HepG2 (cell line): ENCODE measurements at regions not wholly inside any gene's neighbourhood (a gene's known extent, or its start where the extent isn't known, plus 50 kb on each side); places are given as distances from the start of the nearest gene placed in this dataset.

Experiments
- ATAC-seq: fragments of 200-7000 bp; cut with Tn5 transposase; 3 replicates; pipeline ENCODE4 v1.9.1; 2020; ENCODE audit warnings: mild to moderate bottlenecking, moderate library complexity
- BruUV-seq: library from RNA; stranded (reverse); fragments of 400-500 nt; replicated peaks from 2 replicates; lab custom pipeline; 2021; lab: Mats Ljungman, UMichigan
- CTCF ChIA-PET: fragments of 300-600 bp; formaldehyde crosslinking; extraction: SDS; loops from one replicate; lab custom pipeline; 2021; ENCODE audit warnings: low total read pairs, inconsistent platforms, low intra/inter-chr PET ratio; lab: Yijun Ruan, JAX
- POLR2A ChIA-PET: fragments of 350-600 bp; sonication (Branson Sonifier 250); formaldehyde crosslinking; loops from one replicate; lab custom pipeline; 2020; ENCODE audit warnings: antibody characterized with exemption, inconsistent platforms; lab: Yijun Ruan, JAX
- DNase-seq: peaks from one replicate; pipeline ENCODE4 v3.0.0-alpha.2; 2015; ENCODE audit warnings: low spot score
- FAIRE-seq: peaks from 3 replicates; lab custom pipeline; 2011; peaks lifted over from hg19 to GRCh38; lab: Jason Lieb, UNC
- H2AFZ ChIP-seq: one replicate; pipeline ENCODE4 v1.6.1; 2011; ENCODE audit warnings: low read length, inconsistent platforms
- H3K27ac ChIP-seq: fragments of 300-600 bp; 3 replicates; pipeline ENCODE4 v1.8.0; 2011; ENCODE audit warnings: mixed run types, mild to moderate bottlenecking, mixed read lengths, low read length, inconsistent platforms; ENCODE audit not compliant: insufficient read depth; ENCODE audit errors: extremely low read length
- H3K27me3 ChIP-seq, 2 experiments: fragments of 200-600 bp in 1 of 2; 2 replicates in 1 of 2; 3 replicates in 1 of 2; pipeline versions ENCODE4 v1.6.0 to v1.8.0; 2011; ENCODE audit warnings: low read length in 2 of 2, mild to moderate bottlenecking in 2 of 2, moderate library complexity in 2 of 2, inconsistent platforms in 1 of 2; ENCODE audit not compliant: insufficient read depth in 2 of 2, control insufficient read depth in 1 of 2
- H3K36me3 ChIP-seq, 2 experiments: fragments of 200-600 bp in 1 of 2; replicated peaks in 1 of 2; 2 replicates in 1 of 2; 3 replicates in 1 of 2; pipeline versions ENCODE4 v1.5.1 to v1.8.0; 2011; ENCODE audit warnings: low read length in 2 of 2, inconsistent platforms in 1 of 2; ENCODE audit not compliant: insufficient read depth in 2 of 2, control insufficient read depth in 1 of 2
- H3K4me1 ChIP-seq: 2 replicates; pipeline ENCODE4 v1.5.1; 2012; ENCODE audit warnings: low read length, inconsistent platforms; ENCODE audit not compliant: insufficient read depth
- H3K4me2 ChIP-seq: 2 replicates; pipeline ENCODE4 v1.6.0; 2011; ENCODE audit warnings: low read depth, low read length, inconsistent platforms
- H3K4me3 ChIP-seq, 3 experiments: fragments of 200-600 bp in 1 of 3; sonication (generic), shearing (Covaris generic) in 1 of 3; replicated peaks in 1 of 3; 2 replicates each; pipeline ENCODE4 v1.5.1; 2011 to 2016; ENCODE audit warnings: low read length in 3 of 3, inconsistent platforms in 2 of 3, low read depth in 2 of 3, mild to moderate bottlenecking in 2 of 3, control low read depth in 1 of 3, mixed read lengths in 1 of 3; ENCODE audit not compliant: insufficient read depth in 1 of 3
- H3K79me2 ChIP-seq: one replicate; pipeline ENCODE4 v1.6.1; 2011; ENCODE audit warnings: low read length, inconsistent platforms; ENCODE audit not compliant: insufficient read depth
- H3K9ac ChIP-seq: 2 replicates; pipeline ENCODE4 v1.6.0; 2011; ENCODE audit warnings: mild to moderate bottlenecking, low read depth, low read length, inconsistent platforms; ENCODE audit not compliant: insufficient read depth
- H3K9me3 ChIP-seq: 2 replicates; pipeline ENCODE4 v1.5.1; 2012; ENCODE audit warnings: mild to moderate bottlenecking, low read length
- H4K20me1 ChIP-seq: 2 replicates; pipeline ENCODE4 v1.6.0; 2011; ENCODE audit warnings: inconsistent platforms, mild to moderate bottlenecking, low read length, moderate library complexity; ENCODE audit not compliant: insufficient read depth
- ASH2L ChIP-seq: fragments of 300-600, 200-600 bp; sonication (generic); IDR thresholded peaks from 2 replicates; pipeline ENCODE4 v1.7.0; 2017; ENCODE audit warnings: low read depth, mild to moderate bottlenecking, moderate library complexity, mixed read lengths, low read length; ENCODE audit not compliant: insufficient read length
- ATF7 ChIP-seq, 2 experiments: fragments of 450-650 bp in 1 of 2; sonication (generic) in 1 of 2; formaldehyde crosslinking in 1 of 2; IDR thresholded peaks; 2 replicates each; pipeline versions ENCODE4 v1.4.0 to v1.6.1; 2016 to 2020; ENCODE audit warnings: antibody characterized with exemption in 1 of 2, mild to moderate bottlenecking in 1 of 2, missing genetic modification reagents in 1 of 2
- EEA1 ChIP-seq: sonication (generic); formaldehyde crosslinking; IDR thresholded peaks from 2 replicates; pipeline ENCODE4 v1.5.1; 2020; ENCODE audit warnings: mild to moderate bottlenecking, missing genetic modification reagents, borderline replicate concordance
- GATA4 ChIP-seq: sonication (generic); IDR thresholded peaks from 2 replicates; pipeline ENCODE4 v1.6.1; 2016; ENCODE audit warnings: antibody characterized with exemption, low read depth, borderline replicate concordance
- ISX ChIP-seq: sonication (generic); formaldehyde crosslinking; conservative IDR thresholded peaks from 2 replicates; pipeline ENCODE4 v1.5.0; 2020; ENCODE audit warnings: missing genetic modification reagents
- NKX3-1 ChIP-seq: sonication (generic); formaldehyde crosslinking; IDR thresholded peaks from 2 replicates; pipeline ENCODE4 v1.5.0; 2020; ENCODE audit warnings: missing genetic modification reagents
- SALL2 ChIP-seq: sonication (generic); formaldehyde crosslinking; IDR thresholded peaks from 2 replicates; pipeline ENCODE4 v1.8.1; 2023; ENCODE audit warnings: mild to moderate bottlenecking, missing genetic modification reagents, inconsistent platforms
- TBX3 ChIP-seq: fragments of 450-650 bp; IDR thresholded peaks from 2 replicates; pipeline ENCODE4 v1.6.1; 2017; ENCODE audit warnings: antibody characterized with exemption, mild to moderate bottlenecking, inconsistent platforms, borderline replicate concordance
- ZNF512B ChIP-seq: sonication (generic); formaldehyde crosslinking; IDR thresholded peaks from 2 replicates; pipeline ENCODE4 v1.5.1; 2020; ENCODE audit warnings: missing genetic modification reagents, mild to moderate bottlenecking, borderline replicate concordance
- ZNF562 ChIP-seq: sonication (generic); formaldehyde crosslinking; IDR thresholded peaks from 2 replicates; pipeline ENCODE4 v1.8.0; 2022; ENCODE audit warnings: missing genetic modification reagents, borderline replicate concordance
- ZNF616 ChIP-seq: sonication (generic); formaldehyde crosslinking; IDR thresholded peaks from 2 replicates; pipeline ENCODE4 v1.5.0; 2020; ENCODE audit warnings: low read depth, mild to moderate bottlenecking, missing genetic modification reagents
- ZNF850 ChIP-seq: sonication (generic); formaldehyde crosslinking; conservative IDR thresholded peaks from 2 replicates; pipeline ENCODE4 v1.9.0; 2021; ENCODE audit warnings: mild to moderate bottlenecking, missing genetic modification reagents
- ZSCAN29 ChIP-seq: sonication (generic); formaldehyde crosslinking; conservative IDR thresholded peaks from 2 replicates; pipeline ENCODE4 v1.4.0; 2020; ENCODE audit warnings: mild to moderate bottlenecking, missing genetic modification reagents
- WGBS: methylation state at CpG from one replicate; pipeline ENCODE4 v1.1.6; 2017; ENCODE audit warnings: low lambda C conversion rate; 5-methylcytosine and 5-hydroxymethylcytosine counted together
- in situ Hi-C: cut with HindIII; loops from 2 replicates; pipeline ENCODE4 v1.10.0; 2017; ENCODE audit warnings: low pct_unique_long_range_greater_than_20kb; ENCODE audit not compliant: extremely low pct_ligation_motif_present
- intact Hi-C: fragments of 100-400 bp; cut with micrococcal nuclease; formaldehyde crosslinking; loops from one replicate; pipeline ENCODE4 v1.10.0; 2022; ENCODE audit not compliant: unreplicated experiment

- H3K79me2 ChIP-seq, result no peaks in the 10 kb centered on the region
- no peak overlapping the region for H3K4me2 ChIP-seq
- ATAC-seq, result no peak
- in situ Hi-C loops (no loop called here), intact Hi-C loops (no loop called here)
- no peak overlapping the region for H2AFZ ChIP-seq
- H3K9ac ChIP-seq, result no peak overlapping the region
- no peak overlapping the region for H3K27ac ChIP-seq
- H3K36me3 ChIP-seq, result no peaks in the 10 kb centered on the region
- H3K4me3 ChIP-seq, result no peak overlapping the region
- TF ChIP-seq ATF7 (IDR thresholded peaks at IDR 0.05), result peak; percentile 52
- no peak for TF ChIP-seq ATF7 (CRISPR knock-in tag; IDR thresholded peaks at IDR 0.05)
- no peak for TF ChIP-seq GATA4
- no peak for TF ChIP-seq EEA1 (CRISPR knock-in tag)
- TF ChIP-seq NKX3-1 (CRISPR knock-in tag), result no peak
- TF ChIP-seq, all 625 proteins: peak for 1
- BruUV-seq, result no TSS peak
- no peaks in the 10 kb centered on the region for H3K4me1 ChIP-seq
- DNase-seq (no peak), FAIRE-seq (no peak)
- WGBS, result 0% methylated on average over 3 of the region's 3 CpGs
- CTCF ChIA-PET, result no interaction called here
- H4K20me1 ChIP-seq, result no peaks in the 10 kb centered on the region
- no peaks in the 10 kb centered on the region; the same call in 1 of the 2 replicates for H3K9me3 ChIP-seq
- POLR2A ChIA-PET, result no interaction called here
- no peaks in the 10 kb centered on the region for H3K27me3 ChIP-seq
Observed at GRCh38 chrX:122552286-122552800, 631.7 kb upstream of the GRIA3 start.

GRCh38 chrX:122555925-122556324 is 628.2 kb upstream of the GRIA3 start:
- H4K20me1 ChIP-seq, result no peaks in the 10 kb centered on the region
- no peak overlapping the region for H3K4me3 ChIP-seq
- H2AFZ ChIP-seq, result no peak overlapping the region
- ATAC-seq, result no peak
- H3K27me3 ChIP-seq, result no peaks in the 10 kb centered on the region
- no peaks in the 10 kb centered on the region for H3K4me1 ChIP-seq
- no peaks in the 10 kb centered on the region for H3K79me2 ChIP-seq
- no TSS peak for BruUV-seq
- no peaks in the 10 kb centered on the region for H3K36me3 ChIP-seq
- no peak for FAIRE-seq
- DNase-seq, result no peak
- intact Hi-C loops (no loop called here), in situ Hi-C loops (no loop called here)
- WGBS, result 14% methylated on average over 1 of the region's 2 CpGs
- POLR2A ChIA-PET, result no interaction called here
- no peak overlapping the region for H3K4me2 ChIP-seq
- CTCF ChIA-PET, result no interaction called here
- peaks cover 17% of the 10 kb centered on the region; the same call in 1 of the 2 replicates for H3K9me3 ChIP-seq
- no peak overlapping the region for H3K27ac ChIP-seq
- H3K9ac ChIP-seq, result no peak overlapping the region
- TF ChIP-seq ZNF562, result no peak
- TF ChIP-seq ISX (CRISPR knock-in tag), result no peak
- TF ChIP-seq SALL2 (CRISPR knock-in tag), result no peak
- no peak for TF ChIP-seq ZNF616
- TF ChIP-seq TBX3, result no peak
- TF ChIP-seq ZNF850 (CRISPR knock-in tag), result no peak
- TF ChIP-seq ZNF512B (CRISPR knock-in tag), result no peak
- no peak for TF ChIP-seq ASH2L
- TF ChIP-seq ZSCAN29 (CRISPR knock-in tag), result no peak
